ENCODE measurements at regions not wholly inside any gene's neighbourhood (a gene's known extent, or its start where the extent isn't known, plus 50 kb on each side); places are given as distances from the start of the nearest gene placed in this dataset.

GRCh38 chr16:35561346-35561745, 2101.9 kb downstream of the TP53TG3F start:
- Mint-ChIP-seq H3K9me3 (ENCODE audit: unreplicated experiment) (peaks cover 8% of the 10 kb centered on the region), H3K4me3 (ENCODE audit: unreplicated experiment) (no peak overlapping the region), H3K36me3 (ENCODE audit: low read depth, unreplicated experiment) (no peaks in the 10 kb centered on the region), H3K4me1 (ENCODE audit: low read depth, unreplicated experiment) (no peaks in the 10 kb centered on the region), H3K27me3 (ENCODE audit: low read depth, unreplicated experiment) (no peaks in the 10 kb centered on the region), H3K27ac (ENCODE audit: unreplicated experiment) (no peak overlapping the region)
- Histone ChIP-seq H3K9me3 (ENCODE audit: insufficient read depth, low read depth, low read length) (peaks cover 11% of the 10 kb centered on the region), H3K27me3 (ENCODE audit: insufficient read depth, low read length) (no peaks in the 10 kb centered on the region), H3K27ac (ENCODE audit: low read depth, low read length) (no peak overlapping the region), H4K20me1 (ENCODE audit: insufficient read depth, low read length) (no peaks in the 10 kb centered on the region), H3K9ac (ENCODE audit: low read length) (no peak overlapping the region), H3K4me2 (ENCODE audit: low read length) (no peak overlapping the region), H3K36me3 (ENCODE audit: insufficient read depth, low read length) (no peaks in the 10 kb centered on the region), H2AFZ (ENCODE audit: low read depth, low read length) (no peak overlapping the region), H3K4me3 (ENCODE audit: insufficient read depth, low read depth, low read length) (no peak overlapping the region), H3K79me2 (ENCODE audit: insufficient read depth, low read length) (no peaks in the 10 kb centered on the region), H3K4me1 (ENCODE audit: insufficient read depth, low read length) (no peaks in the 10 kb centered on the region)
- TF ChIP-seq EZH2 (IDR thresholded peaks at IDR 0.05; ENCODE audit: insufficient read depth, low read length), result no peak
- TF ChIP-seq, protein P1, sequence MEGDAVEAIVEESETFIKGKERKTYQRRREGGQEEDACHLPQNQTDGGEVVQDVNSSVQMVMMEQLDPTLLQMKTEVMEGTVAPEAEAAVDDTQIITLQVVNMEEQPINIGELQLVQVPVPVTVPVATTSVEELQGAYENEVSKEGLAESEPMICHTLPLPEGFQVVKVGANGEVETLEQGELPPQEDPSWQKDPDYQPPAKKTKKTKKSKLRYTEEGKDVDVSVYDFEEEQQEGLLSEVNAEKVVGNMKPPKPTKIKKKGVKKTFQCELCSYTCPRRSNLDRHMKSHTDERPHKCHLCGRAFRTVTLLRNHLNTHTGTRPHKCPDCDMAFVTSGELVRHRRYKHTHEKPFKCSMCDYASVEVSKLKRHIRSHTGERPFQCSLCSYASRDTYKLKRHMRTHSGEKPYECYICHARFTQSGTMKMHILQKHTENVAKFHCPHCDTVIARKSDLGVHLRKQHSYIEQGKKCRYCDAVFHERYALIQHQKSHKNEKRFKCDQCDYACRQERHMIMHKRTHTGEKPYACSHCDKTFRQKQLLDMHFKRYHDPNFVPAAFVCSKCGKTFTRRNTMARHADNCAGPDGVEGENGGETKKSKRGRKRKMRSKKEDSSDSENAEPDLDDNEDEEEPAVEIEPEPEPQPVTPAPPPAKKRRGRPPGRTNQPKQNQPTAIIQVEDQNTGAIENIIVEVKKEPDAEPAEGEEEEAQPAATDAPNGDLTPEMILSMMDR (IDR thresholded peaks at IDR 0.05; ENCODE audit: insufficient read depth, low read depth, low read length), result no peak
- no peak for DNase-seq (ENCODE audit: low read depth)
- no peak for FAIRE-seq

DNA sequence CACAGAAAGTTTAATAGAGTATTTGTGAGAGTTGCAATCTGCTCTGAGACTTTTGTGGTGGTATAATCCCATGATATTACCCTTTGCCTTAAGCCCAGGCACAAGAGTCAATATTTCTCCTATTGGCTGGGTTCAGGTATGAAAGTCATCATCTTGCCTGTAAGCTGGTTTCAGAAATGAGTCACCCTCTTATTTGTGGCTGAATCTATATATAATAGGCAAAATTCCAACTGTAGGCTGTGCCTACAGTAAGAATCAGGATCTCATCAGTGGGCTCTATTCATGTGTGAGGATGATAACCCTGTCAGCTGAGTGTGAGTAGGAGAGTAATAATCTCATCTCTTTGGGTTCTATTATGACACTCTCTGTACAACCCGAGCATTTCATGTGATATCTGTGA, 2103.1 kb downstream of the TP53TG3F start:
- Histone ChIP-seq H3K79me2 (ENCODE audit: insufficient read depth, low read length) (no peaks in the 10 kb centered on the region), H2AFZ (ENCODE audit: low read depth, low read length) (no peak overlapping the region), H3K4me2 (ENCODE audit: low read length) (no peak overlapping the region), H3K9me3 (ENCODE audit: insufficient read depth, low read depth, low read length) (peaks cover 8% of the 10 kb centered on the region), H3K9ac (ENCODE audit: low read length) (no peak overlapping the region), H3K27me3 (ENCODE audit: insufficient read depth, low read length) (no peaks in the 10 kb centered on the region), H3K27ac (ENCODE audit: low read depth, low read length) (no peak overlapping the region), H4K20me1 (ENCODE audit: insufficient read depth, low read length) (no peaks in the 10 kb centered on the region), H3K36me3 (ENCODE audit: insufficient read depth, low read length) (no peaks in the 10 kb centered on the region), H3K4me3 (ENCODE audit: insufficient read depth, low read depth, low read length) (no peak overlapping the region), H3K4me1 (ENCODE audit: insufficient read depth, low read length) (no peaks in the 10 kb centered on the region)
- Mint-ChIP-seq H3K36me3 (ENCODE audit: low read depth, unreplicated experiment) (no peaks in the 10 kb centered on the region), H3K27ac (ENCODE audit: unreplicated experiment) (no peak overlapping the region), H3K4me3 (ENCODE audit: unreplicated experiment) (no peak overlapping the region), H3K4me1 (ENCODE audit: low read depth, unreplicated experiment) (no peaks in the 10 kb centered on the region), H3K27me3 (ENCODE audit: low read depth, unreplicated experiment) (no peaks in the 10 kb centered on the region), H3K9me3 (ENCODE audit: unreplicated experiment) (peaks cover 8% of the 10 kb centered on the region)
- FAIRE-seq (no peak), DNase-seq (ENCODE audit: low read depth) (no peak)
- TF ChIP-seq, protein P1 (IDR thresholded peaks at IDR 0.05; ENCODE audit: insufficient read depth, low read depth, low read length), result no peak
- TF ChIP-seq EZH2 (IDR thresholded peaks at IDR 0.05; ENCODE audit: insufficient read depth, low read length), result no peak

DNA sequence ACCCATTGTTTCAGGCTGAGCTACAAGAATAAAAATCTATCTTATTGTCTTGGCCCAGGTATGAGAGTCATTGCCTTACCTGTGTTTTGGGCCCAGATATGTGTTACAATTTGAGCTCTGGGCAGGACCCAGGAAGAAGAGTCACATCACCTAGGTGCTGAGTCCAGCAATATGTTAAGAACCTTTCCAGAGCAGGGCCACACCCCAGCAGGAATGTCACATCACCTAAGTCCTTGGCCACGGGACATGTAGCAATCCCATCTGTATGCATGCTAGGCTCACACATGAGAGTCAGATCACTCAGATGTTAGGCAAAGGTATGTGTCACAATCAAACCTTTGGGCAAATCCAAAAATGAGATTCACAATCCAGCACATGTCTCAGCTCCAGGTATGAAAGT, 2103.5 kb downstream of the TP53TG3F start:
- H3K4me3 Mint-ChIP-seq (ENCODE audit: unreplicated experiment), result no peak overlapping the region
- Histone ChIP-seq H3K9me3 (ENCODE audit: insufficient read depth, low read depth, low read length) (peaks cover 8% of the 10 kb centered on the region), H2AFZ (ENCODE audit: low read depth, low read length) (no peak overlapping the region), H3K4me1 (ENCODE audit: insufficient read depth, low read length) (no peaks in the 10 kb centered on the region), H3K79me2 (ENCODE audit: insufficient read depth, low read length) (no peaks in the 10 kb centered on the region), H4K20me1 (ENCODE audit: insufficient read depth, low read length) (no peaks in the 10 kb centered on the region), H3K27me3 (ENCODE audit: insufficient read depth, low read length) (no peaks in the 10 kb centered on the region), H3K9ac (ENCODE audit: low read length) (no peak overlapping the region), H3K4me3 (ENCODE audit: insufficient read depth, low read depth, low read length) (no peak overlapping the region), H3K4me2 (ENCODE audit: low read length) (no peak overlapping the region), H3K36me3 (ENCODE audit: insufficient read depth, low read length) (no peaks in the 10 kb centered on the region), H3K27ac (ENCODE audit: low read depth, low read length) (no peak overlapping the region)
- H3K9me3 Mint-ChIP-seq (ENCODE audit: unreplicated experiment), result peaks cover 8% of the 10 kb centered on the region
- FAIRE-seq (no peak), DNase-seq (ENCODE audit: low read depth) (no peak)
- H3K36me3 Mint-ChIP-seq (ENCODE audit: low read depth, unreplicated experiment), result no peaks in the 10 kb centered on the region
- no peak overlapping the region for H3K27ac Mint-ChIP-seq (ENCODE audit: unreplicated experiment)
- no peaks in the 10 kb centered on the region for H3K4me1 Mint-ChIP-seq (ENCODE audit: low read depth, unreplicated experiment)
- H3K27me3 Mint-ChIP-seq (ENCODE audit: low read depth, unreplicated experiment), result no peaks in the 10 kb centered on the region
- TF ChIP-seq, protein P1 (IDR thresholded peaks at IDR 0.05; ENCODE audit: insufficient read depth, low read depth, low read length), result no peak
- TF ChIP-seq EZH2 (IDR thresholded peaks at IDR 0.05; ENCODE audit: insufficient read depth, low read length), result no peak

Measured in astrocyte (in vitro differentiated cells and primary cell).